ENCODE measurements at regions not wholly inside any gene's neighbourhood (a gene's known extent, or its start where the extent isn't known, plus 50 kb on each side); places are given as distances from the start of the nearest gene placed in this dataset.

DNA sequence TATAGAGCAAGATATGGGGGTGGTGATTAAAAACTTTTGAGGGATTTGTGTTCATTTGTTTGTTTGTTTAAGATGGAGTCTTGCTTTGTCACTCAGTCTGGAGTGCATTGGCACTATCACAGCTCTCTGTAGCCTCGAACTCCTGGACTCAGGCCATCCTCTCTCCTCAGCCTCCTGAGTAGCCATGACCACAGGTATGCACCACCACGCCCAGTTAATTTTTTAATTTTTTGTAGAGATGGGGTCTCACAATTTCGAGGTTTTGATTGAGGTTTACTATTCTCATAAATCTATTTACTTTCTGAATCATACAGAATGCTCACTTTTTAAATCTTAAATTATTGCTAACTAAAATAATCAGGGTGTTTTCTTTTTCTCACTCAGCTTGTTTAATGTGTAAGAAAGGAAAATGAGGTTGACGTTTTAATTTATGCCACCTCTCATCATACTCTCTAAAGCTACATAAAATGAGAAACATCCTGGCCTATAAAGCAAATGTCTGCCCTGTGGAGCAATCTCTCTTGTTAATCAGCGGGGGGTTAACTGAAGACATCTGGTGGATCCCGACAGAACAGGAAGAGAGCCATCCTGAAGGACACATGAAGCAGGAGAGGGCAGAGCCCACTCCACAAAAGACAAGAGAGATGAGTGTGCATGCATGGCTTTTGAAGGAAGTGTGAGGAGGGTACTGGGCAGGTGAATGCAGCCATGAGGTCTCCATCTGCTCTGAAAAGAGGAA is 589.1 kb upstream of the SLC8A1 start:
- TF ChIP-seq, protein P1, sequence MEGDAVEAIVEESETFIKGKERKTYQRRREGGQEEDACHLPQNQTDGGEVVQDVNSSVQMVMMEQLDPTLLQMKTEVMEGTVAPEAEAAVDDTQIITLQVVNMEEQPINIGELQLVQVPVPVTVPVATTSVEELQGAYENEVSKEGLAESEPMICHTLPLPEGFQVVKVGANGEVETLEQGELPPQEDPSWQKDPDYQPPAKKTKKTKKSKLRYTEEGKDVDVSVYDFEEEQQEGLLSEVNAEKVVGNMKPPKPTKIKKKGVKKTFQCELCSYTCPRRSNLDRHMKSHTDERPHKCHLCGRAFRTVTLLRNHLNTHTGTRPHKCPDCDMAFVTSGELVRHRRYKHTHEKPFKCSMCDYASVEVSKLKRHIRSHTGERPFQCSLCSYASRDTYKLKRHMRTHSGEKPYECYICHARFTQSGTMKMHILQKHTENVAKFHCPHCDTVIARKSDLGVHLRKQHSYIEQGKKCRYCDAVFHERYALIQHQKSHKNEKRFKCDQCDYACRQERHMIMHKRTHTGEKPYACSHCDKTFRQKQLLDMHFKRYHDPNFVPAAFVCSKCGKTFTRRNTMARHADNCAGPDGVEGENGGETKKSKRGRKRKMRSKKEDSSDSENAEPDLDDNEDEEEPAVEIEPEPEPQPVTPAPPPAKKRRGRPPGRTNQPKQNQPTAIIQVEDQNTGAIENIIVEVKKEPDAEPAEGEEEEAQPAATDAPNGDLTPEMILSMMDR (IDR thresholded peaks at IDR 0.05), result no peak
- no peak for TF ChIP-seq POLR2AphosphoS5 (IDR thresholded peaks at IDR 0.05)
- no peak for TF ChIP-seq POLR2A (IDR thresholded peaks at IDR 0.05)

DNA sequence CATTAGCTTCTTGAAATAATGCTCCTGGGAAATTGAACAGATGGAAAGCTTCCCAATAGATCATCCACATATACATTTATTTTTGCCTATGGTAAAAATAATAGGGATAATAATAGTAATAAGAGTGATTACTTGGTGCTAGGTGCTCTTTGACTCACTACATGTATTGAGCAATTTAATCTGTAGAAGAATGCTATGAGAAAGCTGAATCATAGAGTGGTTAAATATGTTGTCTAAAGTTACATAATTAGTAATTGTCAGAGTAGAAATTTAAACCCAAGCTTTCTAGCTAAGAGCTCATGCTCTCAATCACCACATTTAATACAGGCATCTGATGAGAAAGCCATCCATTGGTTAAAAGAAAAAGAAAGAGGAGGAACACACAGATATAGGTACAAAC is 590.5 kb upstream of the SLC8A1 start:
- intact Hi-C loops (cut with DNase I), result no loop called here

More for the DNA sequence above, 589.1 kb upstream of the SLC8A1 start:
- Histone ChIP-seq H3K36me3 (no peaks in the 10 kb centered on the region), H3K9me3 (no peaks in the 10 kb centered on the region), H3K4me3 (no peak overlapping the region), H3K27me3 (no peaks in the 10 kb centered on the region), H3K27ac (no peak overlapping the region), H3K4me1 (no peaks in the 10 kb centered on the region)
- intact Hi-C loops (cut with DNase I), result no loop called here
- 63 to 74% methylated on average over 6 of the region's 6 CpGs for WGBS, 2 donors
- no peak for DNase-seq

DNA sequence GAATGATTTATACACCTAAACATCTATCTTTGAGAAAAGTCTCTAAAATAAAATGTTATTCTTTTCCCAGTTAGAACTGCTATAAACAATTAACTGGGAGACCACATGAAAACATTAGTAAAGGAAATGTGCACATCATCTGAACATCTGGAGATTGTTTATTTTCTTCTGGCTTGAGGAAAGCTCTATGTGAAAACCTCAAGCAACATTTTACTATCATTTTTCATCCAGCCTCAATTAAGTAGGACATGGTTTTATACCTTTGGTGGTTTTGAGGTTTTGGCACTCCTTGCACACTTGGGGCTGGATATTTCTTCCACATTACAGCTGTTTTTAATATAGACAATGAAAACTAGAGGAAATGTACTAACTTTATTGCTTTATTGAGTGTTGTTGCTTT is 609.5 kb upstream of the SLC8A1 start:
- H3K27me3 ChIP-seq, result no peaks in the 10 kb centered on the region
- intact Hi-C loops (cut with DNase I), result no loop called here
- no peak overlapping the region for H3K27ac ChIP-seq
- no peak for DNase-seq
- H3K4me1 ChIP-seq, result no peaks in the 10 kb centered on the region
- H3K36me3 ChIP-seq, result no peaks in the 10 kb centered on the region
- no peak overlapping the region for H3K4me3 ChIP-seq
- TF ChIP-seq POLR2A (IDR thresholded peaks at IDR 0.05), result no peak
- TF ChIP-seq POLR2AphosphoS5 (IDR thresholded peaks at IDR 0.05), result no peak
- TF ChIP-seq EP300 (IDR thresholded peaks at IDR 0.05), result no peak
- TF ChIP-seq, protein P1 (IDR thresholded peaks at IDR 0.05), result no peak
- H3K9me3 ChIP-seq, result no peaks in the 10 kb centered on the region

More for the DNA sequence above, 590.5 kb upstream of the SLC8A1 start:
- H3K27me3 ChIP-seq, result no peaks in the 10 kb centered on the region
- H3K36me3 ChIP-seq, result no peaks in the 10 kb centered on the region
- TF ChIP-seq POLR2AphosphoS5 (IDR thresholded peaks at IDR 0.05) (no peak), POLR2A (IDR thresholded peaks at IDR 0.05) (no peak), EP300 (IDR thresholded peaks at IDR 0.05) (no peak)
- TF ChIP-seq, protein P1 (IDR thresholded peaks at IDR 0.05), result no peak
- DNase-seq, result no peak
- no peaks in the 10 kb centered on the region for H3K4me1 ChIP-seq
- H3K27ac ChIP-seq, result no peak overlapping the region
- H3K9me3 ChIP-seq, result no peaks in the 10 kb centered on the region
- H3K4me3 ChIP-seq, result no peak overlapping the region

DNA sequence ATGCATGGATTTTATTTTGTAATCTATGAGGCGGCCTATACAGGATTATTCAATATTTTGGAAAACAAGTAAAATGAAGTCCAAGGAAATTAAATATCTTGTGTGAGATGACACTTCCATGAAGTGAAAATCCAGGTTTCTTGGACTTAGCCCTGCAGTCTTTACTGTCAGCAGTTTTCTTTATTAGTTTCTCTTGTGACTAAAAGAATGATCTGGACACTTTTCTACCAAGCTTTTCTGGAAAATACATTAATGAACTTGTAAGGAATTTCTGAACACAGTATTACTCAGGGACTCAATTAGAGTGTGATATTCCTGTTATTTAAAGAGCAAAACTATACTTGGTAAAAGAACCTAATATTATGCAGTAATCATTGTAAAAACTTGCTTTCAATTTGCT is 610.4 kb upstream of the SLC8A1 start:
- no peaks in the 10 kb centered on the region for H3K9me3 ChIP-seq

More for the DNA sequence above, 610.4 kb upstream of the SLC8A1 start:
- no peaks in the 10 kb centered on the region for H3K4me1 ChIP-seq
- H3K27ac ChIP-seq, result no peak overlapping the region
- 91 to 92% methylated on average over 1 of the region's 1 CpG for WGBS, 2 donors
- no peak for DNase-seq
- no peaks in the 10 kb centered on the region for H3K36me3 ChIP-seq
- intact Hi-C loops (cut with DNase I), result no loop called here
- no peaks in the 10 kb centered on the region for H3K27me3 ChIP-seq
- no peak overlapping the region for H3K4me3 ChIP-seq
- TF ChIP-seq POLR2AphosphoS5 (IDR thresholded peaks at IDR 0.05) (no peak), POLR2A (IDR thresholded peaks at IDR 0.05) (no peak), EP300 (IDR thresholded peaks at IDR 0.05) (no peak)
- TF ChIP-seq, protein P1 (IDR thresholded peaks at IDR 0.05), result no peak

All from sigmoid colon (tissue), 6 donors.